PC-9 (cell line): ENCODE measurements at regions not wholly inside any gene's neighbourhood (a gene's known extent, or its start where the extent isn't known, plus 50 kb on each side); places are given as distances from the start of the nearest gene placed in this dataset.
"Not testable (repeated sequence)": the region's sequence is repeated elsewhere in the genome, so short reads cannot be mapped to it uniquely, and the experiment has no call there.

ENCODE experiments used
- BruUV-seq: library from RNA; stranded (reverse); fragments of 400-500 nt; replicated peaks from 2 replicates; lab custom pipeline; 2021; lab: Mats Ljungman, UMichigan
- CTCF ChIA-PET: fragments of 300-600 bp; sonication (Branson Sonifier 250); formaldehyde crosslinking; loops from one replicate; lab custom pipeline; 2022; ENCODE audit warnings: antibody characterized with exemption; lab: Charles Lee
- POLR2A ChIA-PET: fragments of 300-600 bp; sonication (Branson Sonifier 250); formaldehyde crosslinking; loops from one replicate; lab custom pipeline; 2022; ENCODE audit warnings: antibody characterized with exemption; ENCODE audit not compliant: unreplicated experiment; lab: Charles Lee
- DNase-seq, 2 experiments: peaks; one replicate each; pipeline versions ENCODE4 v3.0.0 to v3.0.0-alpha.2; 2015 to 2022; ENCODE audit warnings: mixed read lengths in 1 of 2
- H2AFZ ChIP-seq: fragments of 200-600 bp; sonication (generic); 2 replicates; pipeline ENCODE4 v1.8.1; 2017; ENCODE audit warnings: antibody characterized with exemption
- H3F3A ChIP-seq: fragments of 200-600 bp; sonication (generic); 2 replicates; pipeline ENCODE4 v1.8.1; 2017; ENCODE audit warnings: antibody characterized with exemption, mild to moderate bottlenecking, low read depth; ENCODE audit not compliant: insufficient read depth
- H3K27ac ChIP-seq: fragments of 200-600 bp; sonication (generic); 2 replicates; pipeline ENCODE4 v1.6.1; 2016; ENCODE audit warnings: mixed run types
- H3K27me3 ChIP-seq: fragments of 200-600 bp; sonication (generic); 2 replicates; pipeline ENCODE4 v1.6.1; 2016; ENCODE audit warnings: low read depth, mixed run types; ENCODE audit not compliant: insufficient read depth
- H3K36me3 ChIP-seq: fragments of 200-600 bp; sonication (generic); 2 replicates; pipeline ENCODE4 v1.6.1; 2016; ENCODE audit warnings: low read depth, mixed run types
- H3K4me1 ChIP-seq: fragments of 200-600 bp; sonication (generic); replicated peaks from 2 replicates; pipeline ENCODE4 v1.6.1; 2016; ENCODE audit warnings: mixed run types; ENCODE audit not compliant: insufficient read depth
- H3K4me2 ChIP-seq: fragments of 200-600 bp; sonication (generic); 2 replicates; pipeline ENCODE4 v1.6.1; 2017; ENCODE audit warnings: mixed run types
- H3K4me3 ChIP-seq: fragments of 200-600 bp; sonication (generic); 2 replicates; pipeline ENCODE4 v1.6.1; 2016; ENCODE audit warnings: mixed run types
- H3K79me2 ChIP-seq: fragments of 200-600 bp; sonication (generic); 2 replicates; pipeline ENCODE4 v1.6.1; 2017; ENCODE audit warnings: low read depth, mixed run types
- H3K9me2 ChIP-seq: fragments of 200-600 bp; sonication (generic); 2 replicates; pipeline ENCODE4 v1.8.1; 2017; ENCODE audit warnings: mild to moderate bottlenecking; ENCODE audit not compliant: insufficient read depth
- H3K9me3 ChIP-seq: fragments of 200-600 bp; sonication (generic); 2 replicates; pipeline ENCODE4 v1.8.1; 2016; ENCODE audit warnings: low read depth; ENCODE audit not compliant: insufficient read depth
- H4K20me1 ChIP-seq: fragments of 200-600 bp; sonication (generic); 2 replicates; pipeline ENCODE4 v1.8.1; 2017; ENCODE audit not compliant: insufficient read depth
- CTCF ChIP-seq: fragments of 200-600 bp; sonication (generic); conservative IDR thresholded peaks from 2 replicates; pipeline ENCODE4 v1.6.1; 2017; ENCODE audit warnings: mixed run types, antibody characterized with exemption, mild to moderate bottlenecking, moderate library complexity
- EZH2 ChIP-seq: fragments of 200-600 bp; sonication (generic); IDR thresholded peaks from 2 replicates; pipeline ENCODE4 v1.8.0; 2017; ENCODE audit warnings: antibody characterized with exemption, low read depth
- intact Hi-C: fragments of 100-400 bp; cut with micrococcal nuclease; formaldehyde crosslinking; loops from one replicate; pipeline ENCODE4 v1.10.0; 2022; ENCODE audit not compliant: unreplicated experiment

GRCh38 chr12:90543841-90544240 lies 411.1 kb downstream of the CCER1 start:
- TF ChIP-seq CTCF (no peak), EZH2 (no peak)
- Histone ChIP-seq H3K27me3 (no peaks in the 10 kb centered on the region), H3K9me2 (peaks cover 6% of the 10 kb centered on the region; the same call in 1 of the 2 replicates), H3K4me3 (no peak overlapping the region), H3K9me3 (no peaks in the 10 kb centered on the region), H3K79me2 (no peaks in the 10 kb centered on the region), H3K27ac (no peak overlapping the region), H3F3A (no peaks in the 10 kb centered on the region), H4K20me1 (no peaks in the 10 kb centered on the region), H2AFZ (0 out of 2 replicates have a peak overlapping the region, but pooled peaks have one; percentile 1), H3K4me2 (no peak overlapping the region), H3K4me1 (no peaks in the 10 kb centered on the region), H3K36me3 (no peaks in the 10 kb centered on the region)
- CTCF ChIA-PET: no interaction called here
- POLR2A ChIA-PET: no interaction called here
- BruUV-seq: no TSS peak
- intact Hi-C loops: no loop called here
- DNase-seq: no peak

- no peak for TF ChIP-seq CTCF
- no peak for TF ChIP-seq EZH2
- BruUV-seq: no TSS peak
- CTCF ChIA-PET: no interaction called here
Measured at GRCh38 chr12:90543374-90543773, 411.6 kb downstream of the CCER1 start.

DNA sequence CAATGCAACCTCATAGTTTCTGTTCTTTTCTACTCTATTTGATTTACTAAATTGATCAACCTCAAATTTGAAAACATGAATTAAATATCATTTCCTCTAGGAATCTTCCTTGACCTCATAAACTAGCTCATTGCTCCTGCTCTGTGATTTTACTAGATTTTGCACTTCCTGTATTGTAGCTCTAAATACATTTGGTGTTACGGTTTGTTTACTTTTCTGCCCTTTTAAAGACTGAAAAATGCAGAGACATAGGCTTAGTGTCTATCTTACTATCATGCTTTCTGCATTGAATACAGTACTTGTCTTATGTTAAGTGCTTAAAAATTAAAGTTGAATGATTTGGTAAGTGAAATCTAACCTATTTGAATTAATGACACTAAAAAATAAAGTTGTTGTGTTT lies 412.1 kb downstream of the CCER1 start:
- CTCF ChIA-PET, H3K4me2 ChIP-seq: not testable (repeated sequence)

More at GRCh38 chr12:90543374-90543773, 411.6 kb downstream of the CCER1 start:
- Histone ChIP-seq H3F3A (no peaks in the 10 kb centered on the region), H3K4me2 (no peak overlapping the region), H3K4me1 (no peaks in the 10 kb centered on the region), H3K27me3 (no peaks in the 10 kb centered on the region), H3K9me2 (peaks cover 6% of the 10 kb centered on the region; the same call in 1 of the 2 replicates), H3K4me3 (no peak overlapping the region), H3K9me3 (no peaks in the 10 kb centered on the region), H3K27ac (no peak overlapping the region), H3K36me3 (no peaks in the 10 kb centered on the region), H2AFZ (0 out of 2 replicates have a peak overlapping the region, but pooled peaks have one; percentile 1), H3K79me2 (no peaks in the 10 kb centered on the region), H4K20me1 (no peaks in the 10 kb centered on the region)
- DNase-seq: no peak
- POLR2A ChIA-PET: no interaction called here
- intact Hi-C loops: no loop called here

DNA sequence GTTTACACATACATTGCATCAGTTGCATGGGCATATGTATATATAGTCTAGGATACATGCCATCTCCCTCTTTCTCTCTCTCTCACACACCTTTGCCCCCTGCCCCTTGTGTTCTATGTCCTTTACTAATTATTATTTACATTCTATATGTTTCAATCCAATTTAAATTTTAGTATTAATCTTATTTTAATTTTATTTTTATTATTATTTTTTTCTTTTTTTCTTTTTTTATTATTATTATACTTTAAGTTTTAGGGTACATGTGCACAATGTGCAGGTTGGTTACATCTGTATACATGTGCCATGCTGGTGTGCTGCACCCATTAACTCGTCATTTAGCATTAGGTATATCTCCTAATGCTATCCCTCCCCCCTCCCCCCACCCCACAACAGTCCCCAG lies 421.1 kb downstream of the CCER1 start:
- H3K4me2 ChIP-seq, BruUV-seq, CTCF ChIA-PET, H3K4me1 ChIP-seq, POLR2A ChIA-PET, H3K9me2 ChIP-seq, H3K9me3 ChIP-seq, H2AFZ ChIP-seq, H3K27me3 ChIP-seq, H3K36me3 ChIP-seq, intact Hi-C loops, H3K4me3 ChIP-seq, H3K27ac ChIP-seq, DNase-seq, H3F3A ChIP-seq, H4K20me1 ChIP-seq, H3K79me2 ChIP-seq: not testable (repeated sequence)

More for the DNA sequence above, 412.1 kb downstream of the CCER1 start:
- H4K20me1 ChIP-seq, H3K4me1 ChIP-seq, H3K4me3 ChIP-seq, H3K27ac ChIP-seq, H3F3A ChIP-seq, H2AFZ ChIP-seq, DNase-seq, H3K36me3 ChIP-seq, H3K79me2 ChIP-seq, POLR2A ChIA-PET, intact Hi-C loops, H3K9me2 ChIP-seq, H3K27me3 ChIP-seq, BruUV-seq, H3K9me3 ChIP-seq: not testable (repeated sequence)
